Erythroblast (primary cell): ENCODE measurements at regions not wholly inside any gene's neighbourhood (a gene's known extent, or its start where the extent isn't known, plus 50 kb on each side); places are given as distances from the start of the nearest gene placed in this dataset.

ENCODE experiments used
- GATA1 ChIP-seq: IDR thresholded peaks from 2 replicates; pipeline ENCODE4 v1.6.1; 2011; ENCODE audit warnings: low read depth, mild to moderate bottlenecking, control low read depth, low read length, moderate library complexity
- POLR2A ChIP-seq: IDR thresholded peaks from 2 replicates; pipeline ENCODE4 v1.6.1; 2011; ENCODE audit warnings: mild to moderate bottlenecking, low read length

DNA sequence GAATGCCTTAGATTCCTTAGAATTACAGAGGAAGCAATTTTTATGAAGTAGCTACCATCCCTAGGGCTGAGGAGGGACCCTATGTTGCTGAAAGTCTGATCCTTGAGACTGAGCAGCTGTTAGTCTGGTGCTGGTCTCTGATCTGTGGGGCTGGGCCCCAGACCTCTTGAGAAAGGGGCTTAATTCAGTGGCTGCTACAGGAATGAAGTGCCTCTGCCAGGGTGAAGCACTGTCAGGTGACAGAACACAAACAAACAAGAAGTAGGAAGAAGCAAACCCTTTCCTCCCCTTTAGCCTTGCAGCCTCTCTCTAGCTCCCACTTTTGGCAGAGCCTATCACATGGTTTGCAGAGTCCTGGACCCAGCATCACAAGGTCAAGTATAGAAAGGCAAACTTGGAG is 64.0 kb upstream of the STC2 start:
- no peak for TF ChIP-seq POLR2A
- no peak for TF ChIP-seq GATA1
